Neural progenitor cell (in vitro differentiated cells): ENCODE measurements at regions not wholly inside any gene's neighbourhood (a gene's known extent, or its start where the extent isn't known, plus 50 kb on each side); places are given as distances from the start of the nearest gene placed in this dataset.

Experiments
- DNase-seq: peaks from one replicate; pipeline ENCODE4 v3.0.0-alpha.2; 2016; ENCODE audit warnings: low spot score
- H2AFZ ChIP-seq: fragments of 200-600 bp; sonication (generic); replicated peaks from 2 replicates; pipeline ENCODE4 v1.6.1; 2016; ENCODE audit warnings: antibody characterized with exemption
- H3F3A ChIP-seq: fragments of 200-600 bp; sonication (generic); 2 replicates; pipeline ENCODE4 v1.6.1; 2016; ENCODE audit warnings: antibody characterized with exemption, low read depth
- H3K27ac ChIP-seq: fragments of 200-600 bp; sonication (generic); 2 replicates; pipeline ENCODE4 v1.5.1; 2016; ENCODE audit warnings: mild to moderate bottlenecking
- H3K27me3 ChIP-seq: fragments of 200-600 bp; sonication (generic); 2 replicates; pipeline ENCODE4 v1.6.1; 2016; ENCODE audit warnings: mild to moderate bottlenecking, moderate library complexity
- H3K36me3 ChIP-seq: fragments of 200-600 bp; sonication (generic); 2 replicates; pipeline ENCODE4 v1.5.1; 2016
- H3K4me1 ChIP-seq: fragments of 200-600 bp; sonication (generic); 2 replicates; pipeline ENCODE4 v1.6.1; 2016; ENCODE audit warnings: mixed run types
- H3K4me2 ChIP-seq: fragments of 200-600 bp; sonication (generic); 2 replicates; pipeline ENCODE4 v1.6.1; 2016
- H3K4me3 ChIP-seq: fragments of 200-600 bp; sonication (generic); 2 replicates; pipeline ENCODE4 v1.5.1; 2016
- H3K79me2 ChIP-seq: fragments of 200-600 bp; sonication (generic); 2 replicates; pipeline ENCODE4 v1.6.1; 2016; ENCODE audit warnings: low read depth
- H3K9ac ChIP-seq: fragments of 200-600 bp; sonication (generic); 2 replicates; pipeline ENCODE4 v1.6.1; 2016
- H3K9me3 ChIP-seq: fragments of 200-600 bp; sonication (generic); 2 replicates; pipeline ENCODE4 v1.5.1; 2016; ENCODE audit warnings: low read depth
- H4K20me1 ChIP-seq: fragments of 200-600 bp; sonication (generic); 2 replicates; pipeline ENCODE4 v1.6.1; 2016; ENCODE audit warnings: low read depth
- H3K27ac Mint-ChIP-seq: 3 replicates; pipeline ENCODE4 v1.8.0; 2021; ENCODE audit warnings: mixed read lengths
- H3K27me3 Mint-ChIP-seq: 2 replicates; pipeline ENCODE4 v1.8.0; 2022; ENCODE audit warnings: low read depth, mild to moderate bottlenecking, inconsistent platforms, moderate library complexity, mixed read lengths; ENCODE audit not compliant: insufficient read depth
- H3K36me3 Mint-ChIP-seq: 3 replicates; pipeline ENCODE4 v1.8.0; 2021; ENCODE audit warnings: mixed read lengths
- H3K4me1 Mint-ChIP-seq: 3 replicates; pipeline ENCODE4 v1.8.0; 2021; ENCODE audit warnings: mixed read lengths
- H3K4me3 Mint-ChIP-seq: 3 replicates; pipeline ENCODE4 v1.8.0; 2021; ENCODE audit warnings: mild to moderate bottlenecking, moderate library complexity, mixed read lengths
- H3K9me3 Mint-ChIP-seq: 3 replicates; pipeline ENCODE4 v1.8.0; 2020; ENCODE audit warnings: mixed read lengths
- CTCF ChIP-seq: fragments of 200-600 bp; sonication (generic); IDR thresholded peaks from 2 replicates; pipeline ENCODE4 v1.5.1; 2017; ENCODE audit warnings: antibody characterized with exemption, mild to moderate bottlenecking
- EZH2 ChIP-seq: fragments of 200-600 bp; sonication (generic); IDR thresholded peaks from 2 replicates; pipeline ENCODE4 v1.6.1; 2017; ENCODE audit warnings: antibody characterized with exemption, mild to moderate bottlenecking, moderate library complexity
- EZH2phosphoT487 ChIP-seq: fragments of 200-600 bp; sonication (generic); IDR thresholded peaks from 2 replicates; pipeline ENCODE4 v1.6.1; 2017; ENCODE audit warnings: antibody characterized with exemption

GRCh38 chr1:181284978-181285377 lies 196.5 kb downstream of the IER5 start:
- DNase-seq = no peak
- Histone ChIP-seq H3K36me3 (no peaks in the 10 kb centered on the region), H3K4me3 (no peak overlapping the region), H4K20me1 (no peaks in the 10 kb centered on the region), H3F3A (no peaks in the 10 kb centered on the region), H3K27me3 (no peaks in the 10 kb centered on the region), H3K4me1 (no peaks in the 10 kb centered on the region), H3K27ac (no peak overlapping the region), H3K9me3 (peaks cover 20% of the 10 kb centered on the region), H3K9ac (no peak overlapping the region), H2AFZ (no peak overlapping the region), H3K4me2 (no peak overlapping the region), H3K79me2 (no peaks in the 10 kb centered on the region)
- Mint-ChIP-seq H3K36me3 (no peaks in the 10 kb centered on the region), H3K9me3 (peaks cover 32% of the 10 kb centered on the region), H3K4me1 (no peaks in the 10 kb centered on the region), H3K27ac (no peak overlapping the region), H3K4me3 (no peak overlapping the region), H3K27me3 (peaks cover 3% of the 10 kb centered on the region)
- TF ChIP-seq EZH2 = no peak
- TF ChIP-seq EZH2phosphoT487 = no peak
- no peak for TF ChIP-seq CTCF

DNA sequence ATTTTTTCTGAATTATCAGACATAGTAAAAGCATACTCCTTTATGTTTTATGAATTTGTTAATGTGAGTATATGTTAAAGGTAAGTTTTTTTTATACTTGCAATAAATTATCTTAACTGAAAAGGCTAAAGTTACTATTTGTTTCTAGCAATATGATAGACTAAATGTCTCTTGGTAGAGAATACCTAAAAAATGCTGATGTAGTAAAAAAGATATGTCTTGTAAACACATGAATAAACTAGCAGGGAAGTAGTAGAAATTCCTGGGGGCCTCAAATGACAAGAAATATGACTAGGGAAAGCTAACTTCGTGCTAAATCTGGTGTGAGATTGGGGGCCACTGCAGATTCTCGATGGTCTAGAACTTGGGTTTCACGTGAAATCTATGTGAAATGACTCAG lies 188.1 kb upstream of the CACNA1E start:
- H3K9me3 Mint-ChIP-seq = no peaks in the 10 kb centered on the region
- H3K4me2 ChIP-seq = no peak overlapping the region

DNA sequence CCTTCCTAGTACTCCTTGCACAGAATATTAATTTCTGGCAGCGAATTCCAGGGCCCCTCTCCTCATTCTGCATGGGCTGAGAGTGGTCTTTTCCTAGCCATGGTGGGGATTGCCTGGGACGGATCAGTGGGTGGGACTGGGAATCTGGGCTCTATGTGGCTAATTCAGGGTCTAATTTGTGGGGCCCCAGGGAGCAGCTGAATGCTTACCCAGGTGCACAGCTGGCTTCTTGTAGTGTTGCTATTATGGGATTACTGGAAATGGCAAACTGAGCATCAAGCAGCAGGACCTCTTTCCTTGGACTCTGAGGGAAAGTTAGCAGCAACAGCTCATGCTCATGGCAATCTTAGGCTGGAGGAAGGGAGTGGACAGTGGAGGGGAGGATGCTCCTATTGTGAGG lies 187.1 kb upstream of the CACNA1E start:
- Mint-ChIP-seq H3K27me3 (peaks cover 2% of the 10 kb centered on the region), H3K9me3 (no peaks in the 10 kb centered on the region), H3K4me3 (no peak overlapping the region), H3K27ac (no peak overlapping the region), H3K36me3 (no peaks in the 10 kb centered on the region), H3K4me1 (peaks cover 2% of the 10 kb centered on the region)
- Histone ChIP-seq H3K27ac (no peak overlapping the region), H4K20me1 (no peaks in the 10 kb centered on the region), H3K4me2 (no peak overlapping the region), H3K79me2 (no peaks in the 10 kb centered on the region), H2AFZ (no peak overlapping the region), H3K4me1 (peaks cover 5% of the 10 kb centered on the region), H3F3A (no peaks in the 10 kb centered on the region), H3K9ac (no peak overlapping the region), H3K27me3 (no peaks in the 10 kb centered on the region), H3K9me3 (no peaks in the 10 kb centered on the region), H3K36me3 (no peaks in the 10 kb centered on the region), H3K4me3 (no peak overlapping the region)
- DNase-seq = no peak
- TF ChIP-seq EZH2 (no peak), EZH2phosphoT487 (no peak), CTCF (no peak)

More for the DNA sequence above, 188.1 kb upstream of the CACNA1E start:
- Histone ChIP-seq H3K36me3 (no peaks in the 10 kb centered on the region), H3K4me1 (peaks cover 5% of the 10 kb centered on the region), H3K4me3 (no peak overlapping the region), H3K27me3 (no peaks in the 10 kb centered on the region), H3K79me2 (no peaks in the 10 kb centered on the region), H4K20me1 (no peaks in the 10 kb centered on the region), H2AFZ (no peak overlapping the region), H3K9ac (no peak overlapping the region), H3F3A (no peaks in the 10 kb centered on the region), H3K9me3 (no peaks in the 10 kb centered on the region), H3K27ac (no peak overlapping the region)
- Mint-ChIP-seq H3K4me1 (peaks cover 2% of the 10 kb centered on the region), H3K4me3 (no peak overlapping the region), H3K36me3 (no peaks in the 10 kb centered on the region), H3K27me3 (peaks cover 2% of the 10 kb centered on the region), H3K27ac (no peak overlapping the region)
- TF ChIP-seq EZH2 (no peak), CTCF (no peak), EZH2phosphoT487 (no peak)
- no peak for DNase-seq
